ENCODE measurements at regions not wholly inside any gene's neighbourhood (a gene's known extent, or its start where the extent isn't known, plus 50 kb on each side); places are given as distances from the start of the nearest gene placed in this dataset.

DNA sequence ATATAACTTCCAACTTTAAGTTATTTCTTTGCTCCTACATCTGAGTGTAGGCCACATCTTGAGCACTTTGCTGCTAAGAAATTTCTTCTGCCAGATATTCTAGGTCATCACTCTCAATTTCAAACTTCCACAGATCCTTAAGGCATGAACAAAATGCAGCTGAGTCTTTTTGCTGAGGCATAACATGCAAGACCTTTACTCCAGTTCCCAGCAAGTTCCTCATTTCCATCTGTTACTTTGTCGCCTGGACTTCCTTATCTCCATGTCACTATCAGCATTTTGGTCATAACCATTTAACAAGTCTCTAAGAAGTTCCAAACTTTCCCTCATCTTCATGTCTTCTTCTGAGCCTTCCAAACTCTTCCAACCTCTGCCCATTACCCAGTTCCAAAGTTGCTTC is 1077.3 kb upstream of the TMEFF2 start:
- no peak for DNase-seq (ENCODE audit: low read depth)
- no peak for TF ChIP-seq CTCF (IDR thresholded peaks at IDR 0.05; ENCODE audit: insufficient read depth, low read depth, low read length)
- TF ChIP-seq EZH2 (IDR thresholded peaks at IDR 0.05; ENCODE audit: insufficient read depth, low read length): no peak
- no peak overlapping the region for H3K4me2 ChIP-seq (ENCODE audit: low read length)
- no peak overlapping the region for H2AFZ ChIP-seq (ENCODE audit: low read depth, low read length)
- H3K4me3 ChIP-seq (ENCODE audit: insufficient read depth, low read depth, low read length): no peak overlapping the region
- H3K27ac Mint-ChIP-seq (ENCODE audit: unreplicated experiment): no peak overlapping the region
- H3K4me1 Mint-ChIP-seq (ENCODE audit: low read depth, unreplicated experiment): no peaks in the 10 kb centered on the region
- no peak overlapping the region for H3K27ac ChIP-seq (ENCODE audit: low read depth, low read length)
- no peaks in the 10 kb centered on the region for H3K4me1 ChIP-seq (ENCODE audit: insufficient read depth, low read length)
- H3K4me3 Mint-ChIP-seq (ENCODE audit: unreplicated experiment): no peak overlapping the region
- no peaks in the 10 kb centered on the region for H3K9me3 ChIP-seq (ENCODE audit: insufficient read depth, low read depth, low read length)
- H3K27me3 Mint-ChIP-seq (ENCODE audit: low read depth, unreplicated experiment): no peaks in the 10 kb centered on the region
- H3K9ac ChIP-seq (ENCODE audit: low read length): no peak overlapping the region
- H3K27me3 ChIP-seq (ENCODE audit: insufficient read depth, low read length): no peaks in the 10 kb centered on the region
- no peaks in the 10 kb centered on the region for H3K36me3 Mint-ChIP-seq (ENCODE audit: low read depth, unreplicated experiment)
- H3K79me2 ChIP-seq (ENCODE audit: insufficient read depth, low read length): no peaks in the 10 kb centered on the region
- no peaks in the 10 kb centered on the region for H3K9me3 Mint-ChIP-seq (ENCODE audit: unreplicated experiment)
- H4K20me1 ChIP-seq (ENCODE audit: insufficient read depth, low read length): no peaks in the 10 kb centered on the region
- no peak for FAIRE-seq
- no peaks in the 10 kb centered on the region for H3K36me3 ChIP-seq (ENCODE audit: insufficient read depth, low read length)

DNA sequence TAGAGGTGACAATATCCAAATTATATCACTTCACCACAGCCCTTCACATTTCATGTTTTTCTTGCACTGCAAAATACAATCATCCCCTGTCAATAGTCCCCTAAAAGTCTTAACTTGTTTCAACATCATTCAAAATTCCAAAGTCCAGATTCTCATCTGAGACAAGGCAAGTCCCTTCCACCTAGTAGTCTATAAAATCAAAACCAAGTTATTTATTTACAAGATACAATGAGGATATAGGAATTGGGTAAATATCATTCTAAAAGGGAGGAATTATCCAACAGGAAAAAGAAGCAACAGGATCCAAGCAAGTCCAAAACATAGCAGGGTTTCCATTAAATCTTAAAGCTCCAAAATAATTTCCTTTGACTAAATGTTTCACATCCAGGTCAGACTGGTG is 1076.1 kb upstream of the TMEFF2 start:
- Histone ChIP-seq H3K4me2 (ENCODE audit: low read length) (no peak overlapping the region), H4K20me1 (ENCODE audit: insufficient read depth, low read length) (no peaks in the 10 kb centered on the region), H2AFZ (ENCODE audit: low read depth, low read length) (no peak overlapping the region), H3K27ac (ENCODE audit: low read depth, low read length) (no peak overlapping the region), H3K27me3 (ENCODE audit: insufficient read depth, low read length) (no peaks in the 10 kb centered on the region), H3K79me2 (ENCODE audit: insufficient read depth, low read length) (no peaks in the 10 kb centered on the region), H3K9me3 (ENCODE audit: insufficient read depth, low read depth, low read length) (no peaks in the 10 kb centered on the region), H3K36me3 (ENCODE audit: insufficient read depth, low read length) (no peaks in the 10 kb centered on the region), H3K4me1 (ENCODE audit: insufficient read depth, low read length) (no peaks in the 10 kb centered on the region), H3K4me3 (ENCODE audit: insufficient read depth, low read depth, low read length) (no peak overlapping the region), H3K9ac (ENCODE audit: low read length) (no peak overlapping the region)
- H3K4me3 Mint-ChIP-seq (ENCODE audit: unreplicated experiment): no peak overlapping the region
- TF ChIP-seq CTCF (IDR thresholded peaks at IDR 0.05; ENCODE audit: insufficient read depth, low read depth, low read length) (no peak), EZH2 (IDR thresholded peaks at IDR 0.05; ENCODE audit: insufficient read depth, low read length) (no peak)
- no peak for DNase-seq (ENCODE audit: low read depth)
- no peaks in the 10 kb centered on the region for H3K36me3 Mint-ChIP-seq (ENCODE audit: low read depth, unreplicated experiment)
- H3K9me3 Mint-ChIP-seq (ENCODE audit: unreplicated experiment): no peaks in the 10 kb centered on the region
- no peaks in the 10 kb centered on the region for H3K4me1 Mint-ChIP-seq (ENCODE audit: low read depth, unreplicated experiment)
- FAIRE-seq: no peak
- no peak overlapping the region for H3K27ac Mint-ChIP-seq (ENCODE audit: unreplicated experiment)
- no peaks in the 10 kb centered on the region for H3K27me3 Mint-ChIP-seq (ENCODE audit: low read depth, unreplicated experiment)

DNA sequence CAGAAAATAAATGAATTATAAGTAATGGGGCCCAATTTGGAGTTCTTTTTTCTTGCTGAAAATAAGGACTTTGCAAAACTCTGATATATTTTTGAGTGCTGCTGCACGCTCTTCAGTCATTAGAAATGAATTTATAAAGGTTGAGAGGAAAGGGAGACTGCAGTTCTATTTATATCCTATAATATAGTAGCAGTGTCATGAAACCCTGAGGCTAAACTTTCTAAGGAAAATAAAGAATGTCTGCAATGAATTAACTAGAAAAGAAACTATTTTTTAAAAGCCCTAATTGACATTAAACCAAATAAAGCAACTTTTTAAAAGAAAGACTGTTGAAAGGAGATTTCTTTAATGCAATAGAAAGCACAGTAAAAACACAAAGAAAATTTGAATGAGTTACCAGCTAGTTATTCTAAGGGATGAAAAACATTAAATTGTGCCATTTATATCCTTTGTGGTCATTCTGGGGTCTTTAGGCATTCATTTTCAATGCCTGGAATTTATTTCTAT is 1072.8 kb upstream of the TMEFF2 start:
- H3K9ac ChIP-seq (ENCODE audit: low read length): no peak overlapping the region
- no peaks in the 10 kb centered on the region for H3K9me3 Mint-ChIP-seq (ENCODE audit: unreplicated experiment)

More for the DNA sequence above, 1072.8 kb upstream of the TMEFF2 start:
- FAIRE-seq: no peak
- Histone ChIP-seq H4K20me1 (ENCODE audit: insufficient read depth, low read length) (no peaks in the 10 kb centered on the region), H3K4me1 (ENCODE audit: insufficient read depth, low read length) (no peaks in the 10 kb centered on the region), H3K9me3 (ENCODE audit: insufficient read depth, low read depth, low read length) (no peaks in the 10 kb centered on the region), H3K79me2 (ENCODE audit: insufficient read depth, low read length) (no peaks in the 10 kb centered on the region), H3K27ac (ENCODE audit: low read depth, low read length) (no peak overlapping the region), H3K4me2 (ENCODE audit: low read length) (no peak overlapping the region), H3K4me3 (ENCODE audit: insufficient read depth, low read depth, low read length) (no peak overlapping the region), H2AFZ (ENCODE audit: low read depth, low read length) (no peak overlapping the region), H3K36me3 (ENCODE audit: insufficient read depth, low read length) (no peaks in the 10 kb centered on the region), H3K27me3 (ENCODE audit: insufficient read depth, low read length) (no peaks in the 10 kb centered on the region)
- Mint-ChIP-seq H3K4me1 (ENCODE audit: low read depth, unreplicated experiment) (no peaks in the 10 kb centered on the region), H3K36me3 (ENCODE audit: low read depth, unreplicated experiment) (no peaks in the 10 kb centered on the region), H3K27me3 (ENCODE audit: low read depth, unreplicated experiment) (no peaks in the 10 kb centered on the region), H3K4me3 (ENCODE audit: unreplicated experiment) (no peak overlapping the region), H3K27ac (ENCODE audit: unreplicated experiment) (no peak overlapping the region)
- DNase-seq (ENCODE audit: low read depth): no peak
- TF ChIP-seq EZH2 (IDR thresholded peaks at IDR 0.05; ENCODE audit: insufficient read depth, low read length): no peak
- TF ChIP-seq CTCF (IDR thresholded peaks at IDR 0.05; ENCODE audit: insufficient read depth, low read depth, low read length): no peak
